ENCODE measurements at regions not wholly inside any gene's neighbourhood (a gene's known extent, or its start where the extent isn't known, plus 50 kb on each side); places are given as distances from the start of the nearest gene placed in this dataset.

DNA sequence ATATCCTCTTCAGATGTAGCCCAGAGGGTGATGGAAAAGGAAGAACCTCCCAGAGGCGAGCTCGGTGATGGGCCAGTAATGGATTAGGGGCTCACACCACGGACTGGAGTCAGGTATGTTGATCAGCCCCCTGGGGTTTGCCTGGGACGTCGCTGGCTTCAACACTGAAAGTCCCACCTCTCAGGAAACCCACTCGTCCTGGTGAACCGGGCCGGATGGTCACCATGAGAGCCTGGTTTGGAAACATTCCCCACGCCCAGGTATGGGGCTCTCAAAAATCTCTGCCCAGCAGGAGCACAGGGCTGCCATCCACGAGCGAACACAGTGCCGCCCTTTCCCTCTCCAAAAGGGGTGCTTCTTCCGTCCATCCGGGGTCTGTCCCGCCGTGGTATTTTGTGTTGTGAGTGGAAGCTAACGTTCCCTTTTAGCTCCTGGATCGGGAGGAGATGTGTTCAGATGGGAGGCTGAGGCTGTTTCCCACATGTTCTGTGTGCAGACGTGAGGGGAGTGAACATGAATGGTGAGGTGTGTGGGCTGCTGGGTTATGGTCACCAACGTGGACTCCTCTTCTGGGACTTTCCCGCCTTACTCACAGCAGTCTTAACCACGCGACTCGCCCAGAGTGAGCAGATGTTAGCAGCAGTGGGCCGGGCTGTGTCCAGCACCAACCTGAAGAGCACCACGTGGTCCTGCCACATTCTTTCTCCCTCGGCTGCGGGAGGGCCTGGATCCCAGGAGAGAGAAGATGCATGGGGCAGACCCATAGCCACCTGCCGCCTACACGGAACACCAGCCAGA is 139.2 kb downstream of the KIF26A start:
- TF ChIP-seq CHD2 (IDR thresholded peaks at IDR 0.05; ENCODE audit: low read length, partially characterized antibody) (no peak), HOXA7 (CRISPR knock-in tag; IDR thresholded peaks at IDR 0.05) (no peak), HDAC2 (IDR thresholded peaks at IDR 0.05) (no peak), POLR2A (IDR thresholded peaks at IDR 0.05; ENCODE audit: low read length) (no peak), FOSL2 (IDR thresholded peaks at IDR 0.05) (no peak), FOSL2 (CRISPR knock-in tag; IDR thresholded peaks at IDR 0.05) (no peak)
- TF ChIP-seq, protein P1, sequence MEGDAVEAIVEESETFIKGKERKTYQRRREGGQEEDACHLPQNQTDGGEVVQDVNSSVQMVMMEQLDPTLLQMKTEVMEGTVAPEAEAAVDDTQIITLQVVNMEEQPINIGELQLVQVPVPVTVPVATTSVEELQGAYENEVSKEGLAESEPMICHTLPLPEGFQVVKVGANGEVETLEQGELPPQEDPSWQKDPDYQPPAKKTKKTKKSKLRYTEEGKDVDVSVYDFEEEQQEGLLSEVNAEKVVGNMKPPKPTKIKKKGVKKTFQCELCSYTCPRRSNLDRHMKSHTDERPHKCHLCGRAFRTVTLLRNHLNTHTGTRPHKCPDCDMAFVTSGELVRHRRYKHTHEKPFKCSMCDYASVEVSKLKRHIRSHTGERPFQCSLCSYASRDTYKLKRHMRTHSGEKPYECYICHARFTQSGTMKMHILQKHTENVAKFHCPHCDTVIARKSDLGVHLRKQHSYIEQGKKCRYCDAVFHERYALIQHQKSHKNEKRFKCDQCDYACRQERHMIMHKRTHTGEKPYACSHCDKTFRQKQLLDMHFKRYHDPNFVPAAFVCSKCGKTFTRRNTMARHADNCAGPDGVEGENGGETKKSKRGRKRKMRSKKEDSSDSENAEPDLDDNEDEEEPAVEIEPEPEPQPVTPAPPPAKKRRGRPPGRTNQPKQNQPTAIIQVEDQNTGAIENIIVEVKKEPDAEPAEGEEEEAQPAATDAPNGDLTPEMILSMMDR (IDR thresholded peaks at IDR 0.05): no peak

Measured in A549 (cell line).